Left lobe of liver (tissue), 2 donors: ENCODE measurements at regions not wholly inside any gene's neighbourhood (a gene's known extent, or its start where the extent isn't known, plus 50 kb on each side); places are given as distances from the start of the nearest gene placed in this dataset.

Source experiments
- ATAC-seq: fragments of 200-7000 bp; cut with Tn5 transposase; one replicate; pipeline ENCODE4 v1.9.1; 2020; ENCODE audit warnings: mild to moderate bottlenecking, moderate library complexity
- DNase-seq: peaks from one replicate; pipeline ENCODE4 v3.0.0-alpha.2; 2020; ENCODE audit warnings: low spot score
- donor health status: DM: no; HTN: no; CAD: no; lungs with moderate emphysema.
- donor health status: DM: no; HTN: yes; CAD: no.

- DNase-seq, result no peak
- no peak for ATAC-seq
These were observed 59.1 kb upstream of the SLC14A2 start for GRCh38 chr18:45556222-45556621.

- no peak for DNase-seq
- no peak for ATAC-seq
These were observed 58.0 kb upstream of the SLC14A2 start for GRCh38 chr18:45557287-45557686.

- no peak for DNase-seq
- ATAC-seq, result no peak
These were observed 57.5 kb upstream of the SLC14A2 start for GRCh38 chr18:45557779-45558178.

GRCh38 chr18:45559258-45559657 lies 56.0 kb upstream of the SLC14A2 start:
- ATAC-seq (no peak), DNase-seq (no peak)

- DNase-seq (no peak), ATAC-seq (no peak)
These were observed 54.4 kb upstream of the SLC14A2 start for GRCh38 chr18:45560870-45561269.

GRCh38 chr18:45562567-45563479 lies 52.5 kb upstream of the SLC14A2 start:
- DNase-seq, result no peak
- no peak for ATAC-seq

GRCh38 chr18:45565280-45565970 lies 49.9 kb upstream of the SLC14A2 start:
- no peak for DNase-seq
- no peak for ATAC-seq
